K562 (cell line): ENCODE measurements at regions not wholly inside any gene's neighbourhood (a gene's known extent, or its start where the extent isn't known, plus 50 kb on each side); places are given as distances from the start of the nearest gene placed in this dataset.

Experiments
- ATAC-seq: fragments of 200-7000 bp; cut with Tn5 transposase; 3 replicates; pipeline ENCODE4 v1.9.1; 2020; ENCODE audit warnings: moderate library complexity
- BruUV-seq: library from RNA; stranded (reverse); fragments of 400-500 nt; replicated peaks from 2 replicates; lab custom pipeline; 2021; lab: Mats Ljungman, UMichigan
- CTCF ChIA-PET: fragments of 300-600 bp; formaldehyde crosslinking; extraction: SDS; loops from one replicate; lab custom pipeline; 2021; ENCODE audit warnings: low intra/inter-chr PET ratio; lab: Yijun Ruan, JAX
- POLR2A ChIA-PET: fragments of 300-600, 350-650 bp; sonication (Branson Sonifier 250); formaldehyde crosslinking; extraction: SDS; loops from one replicate; lab custom pipeline; 2021; ENCODE audit warnings: antibody characterized with exemption, inconsistent platforms; lab: Yijun Ruan, JAX
- DNase-seq, 4 experiments: peaks; one replicate each; pipeline versions ENCODE4 v3.0.0 to v3.0.0-alpha.2; 2011 to 2018; ENCODE audit warnings: low spot score in 3 of 4, mixed read lengths in 3 of 4; ENCODE audit errors: extremely low read depth in 1 of 4
- FAIRE-seq: peaks from 2 replicates; lab custom pipeline; 2011; peaks lifted over from hg19 to GRCh38; lab: Jason Lieb, UNC
- H2AFZ ChIP-seq: 2 replicates; pipeline ENCODE4 v1.6.0; 2011; ENCODE audit warnings: low read depth, low read length, control low read depth, inconsistent platforms
- H3K27ac ChIP-seq: fragments of 200-600 bp; 3 replicates; pipeline ENCODE4 v1.8.0; 2011; ENCODE audit warnings: low read depth, mild to moderate bottlenecking, control low read depth, inconsistent platforms, low read length, moderate library complexity, mixed read lengths; ENCODE audit errors: extremely low read depth
- H3K27me3 ChIP-seq, 2 experiments: fragments of 300-600 bp in 1 of 2; 2 replicates in 1 of 2; 3 replicates in 1 of 2; pipeline versions ENCODE4 v1.6.0 to v1.8.0; 2011; ENCODE audit warnings: inconsistent platforms in 2 of 2, low read length in 2 of 2, mild to moderate bottlenecking in 1 of 2, mixed read lengths in 1 of 2, moderate library complexity in 1 of 2; ENCODE audit not compliant: control insufficient read depth in 2 of 2, insufficient read depth in 2 of 2
- H3K36me3 ChIP-seq: fragments of 300-600 bp; 3 replicates; pipeline ENCODE4 v1.8.0; 2011; ENCODE audit warnings: mild to moderate bottlenecking, low read length, inconsistent platforms; ENCODE audit not compliant: control insufficient read depth, insufficient read depth
- H3K4me1 ChIP-seq, 2 experiments: fragments of 200-600 bp in 1 of 2; replicated peaks in 1 of 2; 2 replicates in 1 of 2; 3 replicates in 1 of 2; pipeline versions ENCODE4 v1.5.1 to v1.8.0; 2011; ENCODE audit warnings: inconsistent platforms in 2 of 2, low read length in 2 of 2, mild to moderate bottlenecking in 1 of 2, mixed read lengths in 1 of 2, moderate library complexity in 1 of 2; ENCODE audit not compliant: control insufficient read depth in 2 of 2, insufficient read depth in 2 of 2
- H3K4me2 ChIP-seq: 2 replicates; pipeline ENCODE4 v1.6.1; 2011; ENCODE audit warnings: low read length, control low read depth, inconsistent platforms, mixed read lengths; ENCODE audit not compliant: insufficient read depth
- H3K4me3 ChIP-seq: fragments of 200-600 bp; sonication (generic), shearing (Covaris generic); 2 replicates; pipeline ENCODE4 v1.5.1; 2016; ENCODE audit warnings: control low read depth, inconsistent platforms
- H3K79me2 ChIP-seq: fragments of 200-600 bp; 3 replicates; pipeline ENCODE4 v1.8.0; 2011; ENCODE audit warnings: low read length, inconsistent platforms; ENCODE audit not compliant: control insufficient read depth, insufficient read depth
- H3K9ac ChIP-seq, 2 experiments: 2 replicates each; pipeline versions ENCODE4 v1.6.0 to v1.6.1; 2011; ENCODE audit warnings: low read depth in 2 of 2, low read length in 2 of 2, control low read depth in 1 of 2, inconsistent platforms in 1 of 2, mild to moderate bottlenecking in 1 of 2, mixed read lengths in 1 of 2; ENCODE audit not compliant: insufficient read depth in 1 of 2
- H3K9me1 ChIP-seq: one replicate; pipeline ENCODE4 v1.6.0; 2011; ENCODE audit warnings: inconsistent platforms, mild to moderate bottlenecking, low read length, moderate library complexity; ENCODE audit not compliant: control insufficient read depth, insufficient read depth
- H3K9me3 ChIP-seq: replicated peaks from 2 replicates; pipeline ENCODE4 v1.5.1; 2011; ENCODE audit warnings: low read depth, low read length, inconsistent platforms; ENCODE audit not compliant: control insufficient read depth, insufficient read depth
- H4K20me1 ChIP-seq: replicated peaks from 2 replicates; pipeline ENCODE4 v1.6.1; 2011; ENCODE audit warnings: low read length, inconsistent platforms, mixed read lengths; ENCODE audit not compliant: control insufficient read depth, insufficient read depth
- CHD1 ChIP-seq: fragments of 200-600 bp; sonication (generic); IDR thresholded peaks from one replicate; pipeline ENCODE4 v1.6.1; 2012; ENCODE audit warnings: mild to moderate bottlenecking, moderate library complexity, low read length, inconsistent platforms
- FOXM1 ChIP-seq, 2 experiments: fragments of 450-650 bp in 1 of 2; sonication (generic) in 1 of 2; formaldehyde crosslinking in 1 of 2; IDR thresholded peaks; 2 replicates each; pipeline versions ENCODE4 v1.6.1 to v1.9.0; 2017 to 2022; ENCODE audit warnings: low read depth in 2 of 2, mild to moderate bottlenecking in 2 of 2, missing genetic modification reagents in 1 of 2, moderate library complexity in 1 of 2
- ZFX ChIP-seq: sonication (generic); formaldehyde crosslinking; IDR thresholded peaks from 2 replicates; pipeline ENCODE4 v1.8.0; 2022; ENCODE audit warnings: mild to moderate bottlenecking, missing genetic modification reagents, moderate library complexity
- ZNF551 ChIP-seq: fragments of 250-450 bp; sonication (Bioruptor Pico); IDR thresholded peaks from 2 replicates; pipeline ENCODE4 v1.5.0; 2021; ENCODE audit warnings: mild to moderate bottlenecking, moderate library complexity
- in situ Hi-C: fragments of 300-500 bp; cut with MboI; formaldehyde crosslinking; loops from 4 replicates; pipeline ENCODE4 v1.15.0; 2018; ENCODE audit warnings: inconsistent platforms, mixed read lengths
- intact Hi-C: fragments of 100-400 bp; cut with micrococcal nuclease; formaldehyde crosslinking; loops from 2 replicates; pipeline ENCODE4 v1.14.2; 2022
- TF ChIP-seq, protein P1 (sequence below): sonication (generic); formaldehyde crosslinking; IDR thresholded peaks from 2 replicates; pipeline ENCODE4 v1.8.0; 2023; ENCODE audit warnings: missing genetic modification reagents, mild to moderate bottlenecking, borderline replicate concordance
- TF ChIP-seq, protein P2 (sequence below): fragments of 450-650 bp; IDR thresholded peaks from 2 replicates; pipeline ENCODE4 v1.6.1; 2014; ENCODE audit warnings: low read depth, mild to moderate bottlenecking, moderate library complexity, borderline replicate concordance
- TF ChIP-seq, protein P3 (sequence below): sonication (generic); formaldehyde crosslinking; IDR thresholded peaks from 2 replicates; pipeline ENCODE4 v1.8.0; 2022; ENCODE audit warnings: mild to moderate bottlenecking, missing genetic modification reagents
- TF ChIP-seq, protein P4 (sequence below): fragments of 450-650 bp; formaldehyde crosslinking; IDR thresholded peaks from 2 replicates; pipeline ENCODE4 v1.4.0; 2020; ENCODE audit warnings: mild to moderate bottlenecking, mixed read lengths

DNA sequence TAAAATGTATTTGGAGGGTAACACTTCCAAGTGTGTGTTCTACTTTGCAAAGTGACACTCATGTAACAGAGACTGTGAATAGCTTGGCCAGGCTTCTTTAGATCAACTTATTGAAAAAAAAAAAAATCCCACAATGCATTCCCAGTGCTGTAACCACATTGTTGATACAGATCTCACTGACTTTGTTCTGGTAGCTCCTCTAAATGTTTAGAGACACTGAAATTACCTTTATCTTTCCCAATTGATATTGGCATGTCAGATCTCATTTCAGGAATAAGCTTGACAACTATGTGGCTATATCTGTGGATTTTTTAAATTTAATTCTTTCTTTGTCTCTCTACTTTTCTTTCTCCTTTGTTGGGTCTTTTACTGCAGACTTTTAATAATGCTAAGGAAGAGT is 1018.9 kb upstream of the PRMT6 start:
- no peaks in the 10 kb centered on the region for H4K20me1 ChIP-seq
- H3K9ac ChIP-seq, result no peak overlapping the region
- H3K36me3 ChIP-seq, result no peaks in the 10 kb centered on the region
- CTCF ChIA-PET, result no interaction called here
- no peaks in the 10 kb centered on the region for H3K79me2 ChIP-seq
- in situ Hi-C loops (no loop called here), intact Hi-C loops (no loop called here)
- H3K27ac ChIP-seq, result no peak overlapping the region
- ATAC-seq (no peak), FAIRE-seq (no peak), DNase-seq (no peak)
- TF ChIP-seq, protein P1, sequence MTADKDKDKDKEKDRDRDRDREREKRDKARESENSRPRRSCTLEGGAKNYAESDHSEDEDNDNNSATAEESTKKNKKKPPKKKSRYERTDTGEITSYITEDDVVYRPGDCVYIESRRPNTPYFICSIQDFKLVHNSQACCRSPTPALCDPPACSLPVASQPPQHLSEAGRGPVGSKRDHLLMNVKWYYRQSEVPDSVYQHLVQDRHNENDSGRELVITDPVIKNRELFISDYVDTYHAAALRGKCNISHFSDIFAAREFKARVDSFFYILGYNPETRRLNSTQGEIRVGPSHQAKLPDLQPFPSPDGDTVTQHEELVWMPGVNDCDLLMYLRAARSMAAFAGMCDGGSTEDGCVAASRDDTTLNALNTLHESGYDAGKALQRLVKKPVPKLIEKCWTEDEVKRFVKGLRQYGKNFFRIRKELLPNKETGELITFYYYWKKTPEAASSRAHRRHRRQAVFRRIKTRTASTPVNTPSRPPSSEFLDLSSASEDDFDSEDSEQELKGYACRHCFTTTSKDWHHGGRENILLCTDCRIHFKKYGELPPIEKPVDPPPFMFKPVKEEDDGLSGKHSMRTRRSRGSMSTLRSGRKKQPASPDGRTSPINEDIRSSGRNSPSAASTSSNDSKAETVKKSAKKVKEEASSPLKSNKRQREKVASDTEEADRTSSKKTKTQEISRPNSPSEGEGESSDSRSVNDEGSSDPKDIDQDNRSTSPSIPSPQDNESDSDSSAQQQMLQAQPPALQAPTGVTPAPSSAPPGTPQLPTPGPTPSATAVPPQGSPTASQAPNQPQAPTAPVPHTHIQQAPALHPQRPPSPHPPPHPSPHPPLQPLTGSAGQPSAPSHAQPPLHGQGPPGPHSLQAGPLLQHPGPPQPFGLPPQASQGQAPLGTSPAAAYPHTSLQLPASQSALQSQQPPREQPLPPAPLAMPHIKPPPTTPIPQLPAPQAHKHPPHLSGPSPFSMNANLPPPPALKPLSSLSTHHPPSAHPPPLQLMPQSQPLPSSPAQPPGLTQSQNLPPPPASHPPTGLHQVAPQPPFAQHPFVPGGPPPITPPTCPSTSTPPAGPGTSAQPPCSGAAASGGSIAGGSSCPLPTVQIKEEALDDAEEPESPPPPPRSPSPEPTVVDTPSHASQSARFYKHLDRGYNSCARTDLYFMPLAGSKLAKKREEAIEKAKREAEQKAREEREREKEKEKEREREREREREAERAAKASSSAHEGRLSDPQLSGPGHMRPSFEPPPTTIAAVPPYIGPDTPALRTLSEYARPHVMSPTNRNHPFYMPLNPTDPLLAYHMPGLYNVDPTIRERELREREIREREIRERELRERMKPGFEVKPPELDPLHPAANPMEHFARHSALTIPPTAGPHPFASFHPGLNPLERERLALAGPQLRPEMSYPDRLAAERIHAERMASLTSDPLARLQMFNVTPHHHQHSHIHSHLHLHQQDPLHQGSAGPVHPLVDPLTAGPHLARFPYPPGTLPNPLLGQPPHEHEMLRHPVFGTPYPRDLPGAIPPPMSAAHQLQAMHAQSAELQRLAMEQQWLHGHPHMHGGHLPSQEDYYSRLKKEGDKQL, result no peak
- TF ChIP-seq FOXM1 (IDR thresholded peaks at IDR 0.05; ENCODE audit: low read depth) (no peak), FOXM1 (CRISPR knock-in tag; IDR thresholded peaks at IDR 0.05; ENCODE audit: low read depth) (no peak), ZFX (CRISPR knock-in tag) (no peak), ZNF551 (CRISPR knock-in tag) (no peak), CHD1 (no peak)
- TF ChIP-seq, protein P2, sequence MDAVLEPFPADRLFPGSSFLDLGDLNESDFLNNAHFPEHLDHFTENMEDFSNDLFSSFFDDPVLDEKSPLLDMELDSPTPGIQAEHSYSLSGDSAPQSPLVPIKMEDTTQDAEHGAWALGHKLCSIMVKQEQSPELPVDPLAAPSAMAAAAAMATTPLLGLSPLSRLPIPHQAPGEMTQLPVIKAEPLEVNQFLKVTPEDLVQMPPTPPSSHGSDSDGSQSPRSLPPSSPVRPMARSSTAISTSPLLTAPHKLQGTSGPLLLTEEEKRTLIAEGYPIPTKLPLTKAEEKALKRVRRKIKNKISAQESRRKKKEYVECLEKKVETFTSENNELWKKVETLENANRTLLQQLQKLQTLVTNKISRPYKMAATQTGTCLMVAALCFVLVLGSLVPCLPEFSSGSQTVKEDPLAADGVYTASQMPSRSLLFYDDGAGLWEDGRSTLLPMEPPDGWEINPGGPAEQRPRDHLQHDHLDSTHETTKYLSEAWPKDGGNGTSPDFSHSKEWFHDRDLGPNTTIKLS, result no peak
- TF ChIP-seq, protein P3, sequence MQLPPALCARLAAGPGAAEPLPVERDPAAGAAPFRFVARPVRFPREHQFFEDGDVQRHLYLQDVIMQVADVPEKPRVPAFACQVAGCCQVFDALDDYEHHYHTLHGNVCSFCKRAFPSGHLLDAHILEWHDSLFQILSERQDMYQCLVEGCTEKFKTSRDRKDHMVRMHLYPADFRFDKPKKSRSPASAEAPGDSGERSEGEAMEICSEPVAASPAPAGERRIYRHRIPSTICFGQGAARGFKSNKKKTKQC, result no peak
- TF ChIP-seq, protein P4, sequence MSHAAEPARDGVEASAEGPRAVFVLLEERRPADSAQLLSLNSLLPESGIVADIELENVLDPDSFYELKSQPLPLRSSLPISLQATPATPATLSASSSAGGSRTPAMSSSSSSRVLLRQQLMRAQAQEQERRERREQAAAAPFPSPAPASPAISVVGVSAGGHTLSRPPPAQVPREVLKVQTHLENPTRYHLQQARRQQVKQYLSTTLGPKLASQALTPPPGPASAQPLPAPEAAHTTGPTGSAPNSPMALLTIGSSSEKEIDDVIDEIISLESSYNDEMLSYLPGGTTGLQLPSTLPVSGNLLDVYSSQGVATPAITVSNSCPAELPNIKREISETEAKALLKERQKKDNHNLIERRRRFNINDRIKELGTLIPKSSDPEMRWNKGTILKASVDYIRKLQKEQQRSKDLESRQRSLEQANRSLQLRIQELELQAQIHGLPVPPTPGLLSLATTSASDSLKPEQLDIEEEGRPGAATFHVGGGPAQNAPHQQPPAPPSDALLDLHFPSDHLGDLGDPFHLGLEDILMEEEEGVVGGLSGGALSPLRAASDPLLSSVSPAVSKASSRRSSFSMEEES (CRISPR knock-in tag), result no peak
- H3K27me3 ChIP-seq, result no peaks in the 10 kb centered on the region
- POLR2A ChIA-PET, result no interaction called here
- no peak overlapping the region for H2AFZ ChIP-seq
- no TSS peak for BruUV-seq
- no peaks in the 10 kb centered on the region for H3K4me1 ChIP-seq
- H3K9me1 ChIP-seq, result no peaks in the 10 kb centered on the region
- no peak overlapping the region for H3K4me3 ChIP-seq
- 0 out of 2 replicates have a peak, but pooled peaks cover 2% of the 10 kb centered on the region for H3K9me3 ChIP-seq
- no peak overlapping the region for H3K4me2 ChIP-seq
